ENCODE measurements at regions not wholly inside any gene's neighbourhood (a gene's known extent, or its start where the extent isn't known, plus 50 kb on each side); places are given as distances from the start of the nearest gene placed in this dataset.

- TF ChIP-seq, protein P1, sequence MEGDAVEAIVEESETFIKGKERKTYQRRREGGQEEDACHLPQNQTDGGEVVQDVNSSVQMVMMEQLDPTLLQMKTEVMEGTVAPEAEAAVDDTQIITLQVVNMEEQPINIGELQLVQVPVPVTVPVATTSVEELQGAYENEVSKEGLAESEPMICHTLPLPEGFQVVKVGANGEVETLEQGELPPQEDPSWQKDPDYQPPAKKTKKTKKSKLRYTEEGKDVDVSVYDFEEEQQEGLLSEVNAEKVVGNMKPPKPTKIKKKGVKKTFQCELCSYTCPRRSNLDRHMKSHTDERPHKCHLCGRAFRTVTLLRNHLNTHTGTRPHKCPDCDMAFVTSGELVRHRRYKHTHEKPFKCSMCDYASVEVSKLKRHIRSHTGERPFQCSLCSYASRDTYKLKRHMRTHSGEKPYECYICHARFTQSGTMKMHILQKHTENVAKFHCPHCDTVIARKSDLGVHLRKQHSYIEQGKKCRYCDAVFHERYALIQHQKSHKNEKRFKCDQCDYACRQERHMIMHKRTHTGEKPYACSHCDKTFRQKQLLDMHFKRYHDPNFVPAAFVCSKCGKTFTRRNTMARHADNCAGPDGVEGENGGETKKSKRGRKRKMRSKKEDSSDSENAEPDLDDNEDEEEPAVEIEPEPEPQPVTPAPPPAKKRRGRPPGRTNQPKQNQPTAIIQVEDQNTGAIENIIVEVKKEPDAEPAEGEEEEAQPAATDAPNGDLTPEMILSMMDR (IDR thresholded peaks at IDR 0.05; ENCODE audit: insufficient read depth, low read depth, low read length) = no peak
- TF ChIP-seq EZH2 (IDR thresholded peaks at IDR 0.05; ENCODE audit: insufficient read depth, low read length) = no peak
Measured at GRCh38 chr13:29922896-29923295, 72.5 kb upstream of the UBL3 start.

Measured in astrocyte (in vitro differentiated cells and primary cell).